ENCODE measurements at regions not wholly inside any gene's neighbourhood (a gene's known extent, or its start where the extent isn't known, plus 50 kb on each side); places are given as distances from the start of the nearest gene placed in this dataset.
"Not testable (repeated sequence)": the region's sequence is repeated elsewhere in the genome, so short reads cannot be mapped to it uniquely, and the experiment has no call there.

DNA sequence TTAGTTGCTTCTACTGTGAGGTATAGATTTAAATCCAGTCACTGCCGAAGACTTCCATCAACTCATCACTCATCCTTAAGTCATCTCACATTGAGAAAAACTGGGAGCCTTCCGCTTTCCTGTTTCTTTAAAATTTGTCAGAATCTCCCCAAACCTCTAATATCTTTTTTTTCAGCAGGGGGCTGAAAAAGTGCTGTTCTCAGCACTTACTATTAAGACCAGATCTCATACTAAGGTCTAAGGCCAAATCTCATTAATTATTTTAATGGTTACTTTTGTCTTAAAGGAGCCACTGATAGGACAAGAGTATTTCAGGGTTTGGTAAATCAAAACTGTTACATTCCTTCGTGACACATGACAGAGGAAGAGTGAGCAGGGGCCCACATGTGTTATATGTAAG lies 134.6 kb upstream of the PRSS3 start:
- no peak overlapping the region for H3K4me3 ChIP-seq
- intact Hi-C loops (cut with DNase I; ENCODE audit: low total_unique reads), result no loop called here
- TF ChIP-seq POLR2A (IDR thresholded peaks at IDR 0.05), result no peak
- no peak for TF ChIP-seq CTCF (IDR thresholded peaks at IDR 0.05 in 4 of 5, conservative IDR thresholded peaks at IDR 0.05 in 1 of 5)
- no peaks in the 10 kb centered on the region for H3K9me3 ChIP-seq
- H3K4me1 ChIP-seq, result no peaks in the 10 kb centered on the region
- DNase-seq, result no peak
- ATAC-seq, result no peak
- H3K27me3 ChIP-seq, result no peaks in the 10 kb centered on the region
- in situ Hi-C loops (cut with MboI; ENCODE audit: low sequenced_read_pairs in 4 of 4), result no loop called here
- H3K27ac ChIP-seq, result no peak overlapping the region
- no peaks in the 10 kb centered on the region for H3K36me3 ChIP-seq

GRCh38 chr9:33661176-33661575 lies 134.2 kb upstream of the PRSS3 start:
- in situ Hi-C loops (cut with MboI; ENCODE audit: low sequenced_read_pairs in 4 of 4), result no loop called here

GRCh38 chr9:33662871-33663270 lies 132.5 kb upstream of the PRSS3 start:
- Histone ChIP-seq H3K9me3 (no peaks in the 10 kb centered on the region), H3K4me3 (no peak overlapping the region), H3K27me3 (no peaks in the 10 kb centered on the region), H3K4me1 (no peaks in the 10 kb centered on the region), H3K36me3 (no peaks in the 10 kb centered on the region), H3K27ac (no peak overlapping the region)
- ATAC-seq (no peak), DNase-seq (no peak)
- in situ Hi-C loops (cut with MboI; ENCODE audit: low sequenced_read_pairs in 4 of 4) (no loop called here), intact Hi-C loops (cut with DNase I; ENCODE audit: low total_unique reads) (no loop called here)
- TF ChIP-seq CTCF (IDR thresholded peaks at IDR 0.05 in 4 of 5, conservative IDR thresholded peaks at IDR 0.05 in 1 of 5) (no peak), POLR2A (IDR thresholded peaks at IDR 0.05) (no peak)

More at GRCh38 chr9:33661176-33661575, 134.2 kb upstream of the PRSS3 start:
- DNase-seq, result no peak
- no peak overlapping the region for H3K4me3 ChIP-seq
- no peaks in the 10 kb centered on the region for H3K4me1 ChIP-seq
- no peaks in the 10 kb centered on the region for H3K27me3 ChIP-seq
- H3K27ac ChIP-seq, result no peak overlapping the region
- H3K9me3 ChIP-seq, result no peaks in the 10 kb centered on the region
- intact Hi-C loops (cut with DNase I; ENCODE audit: low total_unique reads), result no loop called here
- TF ChIP-seq CTCF (IDR thresholded peaks at IDR 0.05 in 4 of 5, conservative IDR thresholded peaks at IDR 0.05 in 1 of 5) (no peak), POLR2A (IDR thresholded peaks at IDR 0.05) (no peak)
- H3K36me3 ChIP-seq, result no peaks in the 10 kb centered on the region
- no peak for ATAC-seq

DNA sequence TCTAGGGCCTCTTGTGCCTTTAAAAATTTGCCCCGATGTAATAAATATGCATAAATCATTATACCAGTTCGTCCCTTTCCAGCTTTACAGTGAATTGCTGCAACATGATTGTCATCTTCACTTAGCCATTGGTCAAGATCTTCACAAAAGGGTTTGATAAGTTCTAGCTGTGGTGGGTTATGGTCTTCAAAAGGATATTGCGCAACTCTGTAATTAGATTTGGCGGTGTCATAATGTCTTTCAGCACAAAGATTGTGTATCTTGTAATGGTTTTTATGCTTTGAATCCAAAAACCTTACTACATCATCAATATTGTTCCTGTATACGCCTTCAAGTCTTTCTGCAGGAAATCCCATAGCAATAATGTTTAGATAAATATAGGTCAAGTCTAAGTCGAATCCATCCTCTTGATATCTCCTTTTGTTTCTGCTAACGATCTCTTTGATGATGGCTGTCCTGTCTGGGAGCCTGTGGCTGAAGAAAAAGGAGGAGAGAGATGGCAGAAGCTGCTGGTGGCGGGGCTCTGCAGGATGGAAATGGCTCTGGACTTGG lies 119.1 kb upstream of the PRSS3 start:
- peak overlapping the region; percentile 68 to 73 (median 70) for H3K27ac ChIP-seq
- in situ Hi-C loops (cut with MboI; ENCODE audit: low sequenced_read_pairs in 4 of 4); ATAC-seq; H3K9me3 ChIP-seq; H3K36me3 ChIP-seq; H3K4me1 ChIP-seq; intact Hi-C loops (cut with DNase I; ENCODE audit: low total_unique reads); DNase-seq: not testable (repeated sequence)
- peak overlapping the region; percentile 69 to 72 (median 70) for H3K4me3 ChIP-seq
- H3K27me3 ChIP-seq, result peaks cover 0 to 14% (median 6%) of the 10 kb centered on the region in 3 donors

- TF ChIP-seq CTCF (IDR thresholded peaks at IDR 0.05 in 4 of 5, conservative IDR thresholded peaks at IDR 0.05 in 1 of 5) (no peak), POLR2A (IDR thresholded peaks at IDR 0.05) (no peak)
- ATAC-seq, result peak; percentile 61 to 90
- in situ Hi-C loops (cut with MboI; ENCODE audit: low sequenced_read_pairs in 4 of 4), result no loop called here
Observed at GRCh38 chr9:33676746-33677505, 118.4 kb upstream of the PRSS3 start.

More at GRCh38 chr9:33676746-33677505, 118.4 kb upstream of the PRSS3 start:
- Histone ChIP-seq H3K4me3 (peak overlapping the region; percentile 69 to 72 (median 70)), H3K27ac (peak overlapping the region; percentile 68 to 73 (median 70)), H3K9me3 (no peaks in the 10 kb centered on the region), H3K36me3 (no peaks in the 10 kb centered on the region), H3K27me3 (peaks cover 0 to 14% (median 6%) of the 10 kb centered on the region in 3 donors), H3K4me1 (peaks cover 0 to 3% of the 10 kb centered on the region in 2 donors)
- intact Hi-C loops (cut with DNase I; ENCODE audit: low total_unique reads), result no loop called here
- no peak for DNase-seq
